ENCODE measurements at regions not wholly inside any gene's neighbourhood (a gene's known extent, or its start where the extent isn't known, plus 50 kb on each side); places are given as distances from the start of the nearest gene placed in this dataset.

- CTCF ChIA-PET (ENCODE audit: partially characterized antibody): interaction anchor here (0.6 kb wide), 1 partner anchor 15 kb away, joined by 3 read pairs; no protein-coding TSS in a partner anchor
- POLR2A ChIA-PET (ENCODE audit: partially characterized antibody): no interaction called here
- TF ChIP-seq SUZ12 (IDR thresholded peaks at IDR 0.05; ENCODE audit: low read length): no peak
- TF ChIP-seq PHF8 (conservative IDR thresholded peaks at IDR 0.05; ENCODE audit: low read depth, low read length): no peak
- TF ChIP-seq SIRT6 (IDR thresholded peaks at IDR 0.05; ENCODE audit: low read length): no peak
- TF ChIP-seq RAD21 (IDR thresholded peaks at IDR 0.05 in 1 of 2, conservative IDR thresholded peaks at IDR 0.05 in 1 of 2; ENCODE audit: low read depth in 2 of 2, low read length in 2 of 2): no peak
- TF ChIP-seq E2F6 (IDR thresholded peaks at IDR 0.05): no peak
- no peak for TF ChIP-seq SIN3A (conservative IDR thresholded peaks at IDR 0.05 in 1 of 2, IDR thresholded peaks at IDR 0.05 in 1 of 2; ENCODE audit: low read depth in 1 of 2, low read length in 2 of 2)
- no peak for TF ChIP-seq TAF1 (IDR thresholded peaks at IDR 0.05; ENCODE audit: low read depth, low read length)
- TF ChIP-seq CTBP2 (IDR thresholded peaks at IDR 0.05; ENCODE audit: borderline replicate concordance, insufficient read depth, insufficient read length, low read length): no peak
- TF ChIP-seq CBX5 (IDR thresholded peaks at IDR 0.05; ENCODE audit: low read depth, low read length): no peak
Measured at GRCh38 chr3:22659651-22660475, 543.3 kb upstream of the UBE2E2 start.

More at GRCh38 chr3:22659651-22660475, 543.3 kb upstream of the UBE2E2 start:
- Histone ChIP-seq H3K9ac (replicated peaks in 1 of 4; ENCODE audit: extremely low read depth in 1 of 4, low read depth in 3 of 4, low read length in 3 of 4) (no peak overlapping the region), H3K4me2 (ENCODE audit: insufficient read depth in 1 of 2, low read depth in 2 of 2, low read length in 2 of 2) (no peak overlapping the region), H3K27ac (ENCODE audit: low read depth, low read length) (no peak overlapping the region), H2BK15ac (ENCODE audit: low read length) (no peak overlapping the region), H2BK12ac (ENCODE audit: low read depth, low read length) (no peak overlapping the region), H3K18ac (ENCODE audit: extremely low read depth, low read length) (no peak overlapping the region), H3K9me3 (ENCODE audit: insufficient read depth in 2 of 2, low read depth in 1 of 2, low read length in 1 of 2) (no peaks in the 10 kb centered on the region), H4K91ac (replicated peaks; ENCODE audit: insufficient read length, low read length) (no peak overlapping the region), H3K23me2 (ENCODE audit: low read depth, low read length) (no peaks in the 10 kb centered on the region), H3K79me2 (ENCODE audit: control insufficient read depth in 1 of 2, insufficient read depth in 2 of 2, low read length in 2 of 2) (no peaks in the 10 kb centered on the region), H4K20me1 (replicated peaks in 1 of 2; ENCODE audit: control insufficient read depth in 1 of 2, insufficient read depth in 2 of 2, low read length in 2 of 2) (no peaks in the 10 kb centered on the region), H3K27me3 (replicated peaks in 1 of 4; ENCODE audit: control insufficient read depth in 3 of 4, extremely low read depth in 1 of 4, insufficient read depth in 3 of 4, low read length in 3 of 4) (no peaks in the 10 kb centered on the region), H2BK20ac (ENCODE audit: low read length) (no peak overlapping the region), H2AFZ (ENCODE audit: low read length) (no peak overlapping the region), H3K4ac (replicated peaks; ENCODE audit: insufficient read length, low read depth, low read length) (no peak overlapping the region), H3K79me1 (ENCODE audit: low read depth, low read length) (no peaks in the 10 kb centered on the region), H2BK5ac (ENCODE audit: low read depth, low read length) (no peak overlapping the region), H2AK5ac (ENCODE audit: low read depth, low read length) (no peak overlapping the region), H2BK120ac (replicated peaks; ENCODE audit: low read depth, low read length) (no peak overlapping the region), H3K23ac (ENCODE audit: insufficient read length) (no peak overlapping the region), H3K56ac (replicated peaks; ENCODE audit: insufficient read length, low read depth, low read length) (no peak overlapping the region), H4K5ac (ENCODE audit: insufficient read length, low read depth, low read length) (no peak overlapping the region), H3K14ac (ENCODE audit: insufficient read length) (no peak overlapping the region), H3K4me1 (replicated peaks in 1 of 4; ENCODE audit: control insufficient read depth in 3 of 4, insufficient read depth in 4 of 4, low read length in 3 of 4) (no peaks in the 10 kb centered on the region), H3K36me3 (ENCODE audit: control insufficient read depth in 2 of 4, insufficient read depth in 4 of 4, low read length in 3 of 4) (no peaks in the 10 kb centered on the region), H4K8ac (ENCODE audit: extremely low read depth, insufficient read depth, low read length) (no peak overlapping the region), H3K4me3 (ENCODE audit: extremely low read depth in 1 of 4, insufficient read depth in 2 of 4, low read depth in 3 of 4, low read length in 4 of 4) (no peak overlapping the region)
- 91% methylated on average over 1 of the region's 1 CpG; no CpG with 5 or more reads in 1 of the 2 experiments for WGBS, 2 experiments (ENCODE audit: extremely low coverage in 1 of 2, insufficient coverage in 1 of 2, insufficient read length in 1 of 2, insufficient replicate concordance in 2 of 2, low coverage in 1 of 2, low lambda C conversion rate in 2 of 2, missing lambda C conversion rate in 1 of 2)
- FAIRE-seq: no peak
- DNase-seq (ENCODE audit: low read depth in 1 of 2, low spot score in 2 of 2): no peak

Measured in H1 (cell line).